DOHH2 (cell line): ENCODE measurements at regions not wholly inside any gene's neighbourhood (a gene's known extent, or its start where the extent isn't known, plus 50 kb on each side); places are given as distances from the start of the nearest gene placed in this dataset.

Experiments
- H3F3A ChIP-seq: fragments of 200-600 bp; sonication (generic), shearing (Covaris generic); 2 replicates; pipeline ENCODE4 v1.6.0; 2016; ENCODE audit warnings: antibody characterized with exemption, mild to moderate bottlenecking; ENCODE audit not compliant: control insufficient read depth, insufficient read depth
- H3K27ac ChIP-seq: fragments of 200-600 bp; sonication (generic); 2 replicates; pipeline ENCODE4 v1.5.1; 2014; ENCODE audit warnings: low read depth, mild to moderate bottlenecking, low read length, moderate library complexity
- H3K27me3 ChIP-seq: fragments of 200-600 bp; sonication (generic); 2 replicates; pipeline ENCODE4 v1.6.1; 2014; ENCODE audit warnings: mild to moderate bottlenecking, low read length, mixed read lengths; ENCODE audit not compliant: control insufficient read depth
- H3K36me3 ChIP-seq: fragments of 200-600 bp; sonication (generic); 2 replicates; pipeline ENCODE4 v1.6.1; 2014; ENCODE audit warnings: mild to moderate bottlenecking, low read length, moderate library complexity, mixed read lengths; ENCODE audit not compliant: control insufficient read depth
- H3K4me1 ChIP-seq: fragments of 200-600 bp; sonication (generic); 2 replicates; pipeline ENCODE4 v1.6.1; 2014; ENCODE audit warnings: mild to moderate bottlenecking, low read length, mixed read lengths; ENCODE audit not compliant: control insufficient read depth
- H3K4me2 ChIP-seq: fragments of 200-600 bp; sonication (generic); 2 replicates; pipeline ENCODE4 v1.6.0; 2014; ENCODE audit warnings: mild to moderate bottlenecking, low read length, moderate library complexity
- H3K4me3 ChIP-seq: fragments of 200-600 bp; sonication (generic); 2 replicates; pipeline ENCODE4 v1.5.1; 2014; ENCODE audit warnings: mild to moderate bottlenecking, low read length, mixed read lengths
- H3K79me2 ChIP-seq: fragments of 200-600 bp; sonication (generic); 2 replicates; pipeline ENCODE4 v1.6.1; 2014; ENCODE audit warnings: mild to moderate bottlenecking, low read length, mixed read lengths; ENCODE audit not compliant: control insufficient read depth
- H3K9me2 ChIP-seq: fragments of 200-600 bp; sonication (generic); replicated peaks from 2 replicates; pipeline ENCODE4 v1.6.1; 2014; ENCODE audit warnings: mild to moderate bottlenecking, low read length, mixed read lengths; ENCODE audit not compliant: control insufficient read depth
- H3K9me3 ChIP-seq: fragments of 200-600 bp; sonication (generic); 2 replicates; pipeline ENCODE4 v1.6.1; 2014; ENCODE audit warnings: antibody characterized with exemption, low read length, mixed read lengths; ENCODE audit not compliant: control insufficient read depth, insufficient read depth
- H4K20me1 ChIP-seq: fragments of 200-600 bp; sonication (generic); 2 replicates; pipeline ENCODE4 v1.6.0; 2014; ENCODE audit warnings: low read depth, mild to moderate bottlenecking, antibody characterized with exemption, low read length, moderate library complexity; ENCODE audit not compliant: control insufficient read depth, insufficient read depth
- EZH2phosphoT487 ChIP-seq: fragments of 200-600 bp; sonication (generic); IDR thresholded peaks from 2 replicates; pipeline ENCODE4 v1.6.1; 2017; ENCODE audit warnings: borderline replicate concordance, mild to moderate bottlenecking, antibody characterized with exemption, low read length, moderate library complexity, mixed read lengths
- TF ChIP-seq, protein P1 (sequence below): fragments of 200-600 bp; sonication (generic); IDR thresholded peaks from one replicate; pipeline ENCODE4 v1.5.1; 2014; ENCODE audit warnings: antibody characterized with exemption, mild to moderate bottlenecking, low read depth, low read length; ENCODE audit not compliant: poor library complexity, severe bottlenecking

DNA sequence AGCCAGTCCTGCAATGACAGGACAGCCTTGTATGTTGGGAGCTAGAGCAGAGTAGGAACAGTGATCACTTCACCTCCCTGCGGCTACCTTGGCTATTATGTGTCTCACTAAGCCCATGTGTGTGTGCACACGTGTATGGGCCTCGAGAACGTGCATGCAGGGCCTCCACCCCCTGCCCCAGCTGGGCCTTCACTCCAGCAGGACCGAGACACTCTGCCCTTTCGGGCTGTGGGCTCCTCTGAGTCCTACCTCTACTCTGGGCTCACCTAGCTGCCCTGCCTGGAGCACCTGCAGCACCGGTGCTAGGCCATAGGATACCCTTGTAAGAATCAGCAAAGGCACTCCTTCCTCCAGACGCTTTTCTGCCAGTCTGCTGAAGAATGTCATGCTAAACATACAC lies 77.5 kb downstream of the LINGO1 start:
- Histone ChIP-seq H3K79me2 (no peaks in the 10 kb centered on the region), H3F3A (no peaks in the 10 kb centered on the region), H3K9me2 (no peaks in the 10 kb centered on the region), H3K4me1 (no peaks in the 10 kb centered on the region), H3K4me3 (no peak overlapping the region), H3K9me3 (no peaks in the 10 kb centered on the region), H3K4me2 (no peak overlapping the region), H3K36me3 (no peaks in the 10 kb centered on the region), H3K27ac (no peak overlapping the region), H3K27me3 (no peaks in the 10 kb centered on the region), H4K20me1 (no peaks in the 10 kb centered on the region)
- TF ChIP-seq EZH2phosphoT487, result no peak
- TF ChIP-seq, protein P1, sequence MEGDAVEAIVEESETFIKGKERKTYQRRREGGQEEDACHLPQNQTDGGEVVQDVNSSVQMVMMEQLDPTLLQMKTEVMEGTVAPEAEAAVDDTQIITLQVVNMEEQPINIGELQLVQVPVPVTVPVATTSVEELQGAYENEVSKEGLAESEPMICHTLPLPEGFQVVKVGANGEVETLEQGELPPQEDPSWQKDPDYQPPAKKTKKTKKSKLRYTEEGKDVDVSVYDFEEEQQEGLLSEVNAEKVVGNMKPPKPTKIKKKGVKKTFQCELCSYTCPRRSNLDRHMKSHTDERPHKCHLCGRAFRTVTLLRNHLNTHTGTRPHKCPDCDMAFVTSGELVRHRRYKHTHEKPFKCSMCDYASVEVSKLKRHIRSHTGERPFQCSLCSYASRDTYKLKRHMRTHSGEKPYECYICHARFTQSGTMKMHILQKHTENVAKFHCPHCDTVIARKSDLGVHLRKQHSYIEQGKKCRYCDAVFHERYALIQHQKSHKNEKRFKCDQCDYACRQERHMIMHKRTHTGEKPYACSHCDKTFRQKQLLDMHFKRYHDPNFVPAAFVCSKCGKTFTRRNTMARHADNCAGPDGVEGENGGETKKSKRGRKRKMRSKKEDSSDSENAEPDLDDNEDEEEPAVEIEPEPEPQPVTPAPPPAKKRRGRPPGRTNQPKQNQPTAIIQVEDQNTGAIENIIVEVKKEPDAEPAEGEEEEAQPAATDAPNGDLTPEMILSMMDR, result no peak

DNA sequence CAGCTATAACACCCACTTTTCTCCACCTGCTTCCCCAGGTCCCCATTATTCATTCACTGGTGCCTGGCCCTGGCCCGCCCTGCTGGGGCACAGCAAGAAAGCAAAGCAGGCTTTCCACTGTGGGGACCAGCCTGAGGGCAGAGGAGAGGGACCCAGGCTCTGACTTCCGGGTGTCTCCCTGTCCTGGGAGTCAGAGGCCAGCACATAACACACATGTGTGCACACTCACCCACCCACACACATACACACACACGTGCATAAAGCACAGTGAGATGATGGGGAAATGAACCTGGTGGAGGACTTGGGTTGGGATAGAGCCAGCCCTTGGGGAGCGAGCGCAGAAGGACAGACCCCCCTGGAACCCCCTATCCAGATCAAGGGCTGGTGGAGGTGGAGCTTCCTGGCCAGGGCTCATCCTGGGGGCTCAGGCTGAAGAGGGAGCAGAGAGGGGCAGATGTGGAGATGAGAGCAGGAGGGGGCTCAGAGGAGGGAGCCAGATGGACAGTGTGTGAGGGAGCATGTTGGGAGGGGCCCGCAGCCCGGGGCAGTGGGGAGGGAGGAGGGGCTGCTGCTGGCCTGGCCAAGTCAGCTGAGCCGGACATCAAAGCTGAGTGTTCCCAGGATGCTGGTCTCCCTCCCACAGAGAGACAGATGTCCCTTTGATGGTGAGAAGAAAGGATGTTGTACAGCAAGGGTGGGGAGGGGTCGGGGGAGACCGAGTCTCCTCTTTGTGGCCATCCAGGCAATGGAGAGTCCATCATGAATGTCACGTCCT lies 78.2 kb downstream of the LINGO1 start:
- Histone ChIP-seq H3K79me2 (no peaks in the 10 kb centered on the region), H4K20me1 (no peaks in the 10 kb centered on the region), H3K36me3 (no peaks in the 10 kb centered on the region), H3K27me3 (no peaks in the 10 kb centered on the region), H3K4me2 (no peak overlapping the region), H3K9me3 (no peaks in the 10 kb centered on the region), H3K9me2 (no peaks in the 10 kb centered on the region), H3K4me3 (no peak overlapping the region), H3K4me1 (no peaks in the 10 kb centered on the region), H3K27ac (no peak overlapping the region), H3F3A (no peaks in the 10 kb centered on the region)
- TF ChIP-seq EZH2phosphoT487, result no peak
- TF ChIP-seq, protein P1, result no peak

DNA sequence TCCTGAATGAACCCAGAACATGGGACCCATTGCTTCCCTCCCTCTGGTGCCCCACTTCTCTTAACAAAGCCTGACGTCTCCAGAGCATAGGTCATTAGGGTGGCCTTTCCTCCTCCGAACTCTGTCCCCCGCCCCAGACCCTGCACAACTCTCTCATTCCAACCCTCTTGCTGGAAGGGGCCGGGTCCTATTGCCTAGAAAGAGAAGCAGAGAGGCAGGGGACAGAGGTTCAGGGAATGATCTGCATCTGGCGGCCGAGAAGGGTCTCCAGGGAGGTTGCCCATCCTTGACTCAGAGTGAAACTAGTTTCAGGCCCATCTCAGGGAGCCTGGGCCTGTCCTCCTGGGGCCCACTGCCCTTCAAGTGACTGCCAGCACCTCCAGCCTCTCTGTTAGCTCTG lies 79.0 kb downstream of the LINGO1 start:
- H3K9me3 ChIP-seq, result no peaks in the 10 kb centered on the region
- H3K9me2 ChIP-seq, result no peaks in the 10 kb centered on the region
- no peak overlapping the region for H3K4me2 ChIP-seq
- H3K27ac ChIP-seq, result no peak overlapping the region
- no peaks in the 10 kb centered on the region for H3K27me3 ChIP-seq
- no peaks in the 10 kb centered on the region for H3K4me1 ChIP-seq
- TF ChIP-seq, protein P1, result no peak
- no peak for TF ChIP-seq EZH2phosphoT487
- H3K4me3 ChIP-seq, result no peak overlapping the region
- H3K36me3 ChIP-seq, result no peaks in the 10 kb centered on the region
- H3K79me2 ChIP-seq, result no peaks in the 10 kb centered on the region
- no peaks in the 10 kb centered on the region for H4K20me1 ChIP-seq
- no peaks in the 10 kb centered on the region for H3F3A ChIP-seq
